ENCODE measurements at regions not wholly inside any gene's neighbourhood (a gene's known extent, or its start where the extent isn't known, plus 50 kb on each side); places are given as distances from the start of the nearest gene placed in this dataset.

DNA sequence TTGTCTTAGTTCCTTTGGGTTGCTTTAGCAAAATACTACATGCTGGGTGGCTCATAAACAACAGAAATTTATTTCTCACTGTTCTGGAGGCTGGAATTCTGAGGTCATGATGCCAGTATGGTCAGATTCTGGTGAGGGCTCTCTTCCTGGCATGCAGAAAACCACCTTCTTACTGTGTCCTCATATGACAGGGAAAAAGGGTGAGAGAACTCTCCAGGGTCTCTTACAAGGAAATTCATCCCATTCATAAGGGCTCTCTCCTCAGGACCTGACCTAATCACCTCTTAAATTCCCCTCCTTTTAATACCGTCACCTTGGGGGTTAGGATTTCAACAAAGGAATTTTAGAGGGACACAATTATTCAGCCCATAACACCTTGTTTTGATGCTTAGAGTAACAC, 243.1 kb upstream of the TNP1 start:
- FAIRE-seq (no peak), DNase-seq (ENCODE audit: low spot score) (no peak), ATAC-seq (no peak)
- H3K4me2 ChIP-seq (ENCODE audit: low read depth, low read length), result no peak overlapping the region
- H3K36me3 ChIP-seq (replicated peaks in 1 of 2; ENCODE audit: control insufficient read depth in 1 of 2, insufficient read depth in 2 of 2, low read length in 2 of 2), result no peaks in the 10 kb centered on the region
- no peak overlapping the region for H3K27ac ChIP-seq (ENCODE audit: extremely low read length, insufficient read depth, low read length)
- in situ Hi-C loops (cut with HindIII; ENCODE audit: extremely low pct_ligation_motif_present, low pct_unique_long_range_greater_than_20kb), result no loop called here
- H3K4me3 ChIP-seq (replicated peaks in 1 of 3; ENCODE audit: insufficient read depth in 1 of 3, low read depth in 2 of 3, low read length in 3 of 3), result no peak overlapping the region
- 5% methylated on average over 1 of the region's 1 CpG for WGBS (ENCODE audit: low lambda C conversion rate)
- H4K20me1 ChIP-seq (ENCODE audit: insufficient read depth, low read length), result no peaks in the 10 kb centered on the region
- TF ChIP-seq TEAD2 (CRISPR knock-in tag; IDR thresholded peaks at IDR 0.05) (no peak), HIC2 (CRISPR knock-in tag; IDR thresholded peaks at IDR 0.05; ENCODE audit: low read depth) (no peak), NRL (CRISPR knock-in tag; IDR thresholded peaks at IDR 0.05; ENCODE audit: borderline replicate concordance) (no peak), DRAP1 (CRISPR knock-in tag; IDR thresholded peaks at IDR 0.05) (no peak), SSRP1 (CRISPR knock-in tag; IDR thresholded peaks at IDR 0.05) (no peak)
- no peaks in the 10 kb centered on the region for H3K4me1 ChIP-seq (ENCODE audit: insufficient read depth, low read length)
- no peaks in the 10 kb centered on the region for H3K27me3 ChIP-seq (ENCODE audit: control insufficient read depth in 1 of 2, insufficient read depth in 2 of 2, low read length in 2 of 2)
- no TSS peak for BruUV-seq (replicated peaks)
- ChIA-PET CTCF (ENCODE audit: low intra/inter-chr PET ratio, low total read pairs) (no interaction called here), POLR2A (no interaction called here)
- no peak overlapping the region for H2AFZ ChIP-seq (ENCODE audit: low read length)
- no peaks in the 10 kb centered on the region for H3K79me2 ChIP-seq (ENCODE audit: insufficient read depth, low read length)
- H3K9me3 ChIP-seq (ENCODE audit: low read length), result no peaks in the 10 kb centered on the region
- intact Hi-C loops (cut with micrococcal nuclease; ENCODE audit: unreplicated experiment), result no loop called here
- no peak overlapping the region for H3K9ac ChIP-seq (ENCODE audit: insufficient read depth, low read depth, low read length)

DNA sequence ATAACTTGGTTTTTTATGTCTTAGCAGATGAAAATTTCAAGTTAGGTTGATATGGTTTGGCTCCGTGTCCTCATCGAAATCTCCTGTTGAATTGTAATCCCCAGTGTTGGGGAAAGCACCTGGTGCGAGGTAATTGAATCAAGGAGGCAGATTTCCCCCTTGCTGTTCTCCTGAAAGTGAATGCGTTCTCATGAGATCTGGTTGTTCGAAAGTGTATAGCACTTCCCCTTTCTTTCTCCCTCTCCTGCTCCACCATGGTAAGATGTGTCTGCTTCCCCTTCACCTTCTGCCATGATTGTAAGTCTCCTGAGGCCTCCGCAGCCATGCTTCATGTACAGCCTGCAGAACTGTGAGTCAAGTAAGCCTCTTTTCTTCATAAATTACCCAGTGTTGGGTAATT, 242.1 kb upstream of the TNP1 start:
- ChIA-PET CTCF (ENCODE audit: low intra/inter-chr PET ratio, low total read pairs) (no interaction called here), POLR2A (no interaction called here)
- no peaks in the 10 kb centered on the region for H3K79me2 ChIP-seq (ENCODE audit: insufficient read depth, low read length)
- H3K4me3 ChIP-seq (replicated peaks in 1 of 3; ENCODE audit: insufficient read depth in 1 of 3, low read depth in 2 of 3, low read length in 3 of 3), result no peak overlapping the region
- WGBS (ENCODE audit: low lambda C conversion rate), result 39% methylated on average over 6 of the region's 6 CpGs
- H3K27me3 ChIP-seq (ENCODE audit: control insufficient read depth in 1 of 2, insufficient read depth in 2 of 2, low read length in 2 of 2), result no peaks in the 10 kb centered on the region
- DNase-seq (ENCODE audit: low spot score), result no peak
- no peak overlapping the region for H3K9ac ChIP-seq (ENCODE audit: insufficient read depth, low read depth, low read length)
- in situ Hi-C loops (cut with HindIII; ENCODE audit: extremely low pct_ligation_motif_present, low pct_unique_long_range_greater_than_20kb), result no loop called here
- H3K36me3 ChIP-seq (replicated peaks in 1 of 2; ENCODE audit: control insufficient read depth in 1 of 2, insufficient read depth in 2 of 2, low read length in 2 of 2), result no peaks in the 10 kb centered on the region
- no peak overlapping the region for H3K4me2 ChIP-seq (ENCODE audit: low read depth, low read length)
- no peak for FAIRE-seq
- H2AFZ ChIP-seq (ENCODE audit: low read length), result no peak overlapping the region
- no peaks in the 10 kb centered on the region for H3K9me3 ChIP-seq (ENCODE audit: low read length)
- intact Hi-C loops (cut with micrococcal nuclease; ENCODE audit: unreplicated experiment), result no loop called here
- BruUV-seq (replicated peaks), result no TSS peak
- no peaks in the 10 kb centered on the region for H4K20me1 ChIP-seq (ENCODE audit: insufficient read depth, low read length)
- ATAC-seq, result no peak
- H3K27ac ChIP-seq (ENCODE audit: extremely low read length, insufficient read depth, low read length), result no peak overlapping the region
- no peaks in the 10 kb centered on the region for H3K4me1 ChIP-seq (ENCODE audit: insufficient read depth, low read length)
- TF ChIP-seq, protein P1, sequence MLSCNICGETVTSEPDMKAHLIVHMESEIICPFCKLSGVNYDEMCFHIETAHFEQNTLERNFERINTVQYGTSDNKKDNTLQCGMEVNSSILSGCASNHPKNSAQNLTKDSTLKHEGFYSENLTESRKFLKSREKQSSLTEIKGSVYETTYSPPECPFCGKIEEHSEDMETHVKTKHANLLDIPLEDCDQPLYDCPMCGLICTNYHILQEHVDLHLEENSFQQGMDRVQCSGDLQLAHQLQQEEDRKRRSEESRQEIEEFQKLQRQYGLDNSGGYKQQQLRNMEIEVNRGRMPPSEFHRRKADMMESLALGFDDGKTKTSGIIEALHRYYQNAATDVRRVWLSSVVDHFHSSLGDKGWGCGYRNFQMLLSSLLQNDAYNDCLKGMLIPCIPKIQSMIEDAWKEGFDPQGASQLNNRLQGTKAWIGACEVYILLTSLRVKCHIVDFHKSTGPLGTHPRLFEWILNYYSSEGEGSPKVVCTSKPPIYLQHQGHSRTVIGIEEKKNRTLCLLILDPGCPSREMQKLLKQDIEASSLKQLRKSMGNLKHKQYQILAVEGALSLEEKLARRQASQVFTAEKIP (CRISPR knock-in tag; IDR thresholded peaks at IDR 0.05; ENCODE audit: borderline replicate concordance), result no peak
- TF ChIP-seq CSRNP2 (CRISPR knock-in tag; conservative IDR thresholded peaks at IDR 0.05; ENCODE audit: low read depth), result no peak
- no peak for TF ChIP-seq HMG20A (CRISPR knock-in tag; IDR thresholded peaks at IDR 0.05; ENCODE audit: borderline replicate concordance)
- TF ChIP-seq AHR (CRISPR knock-in tag; IDR thresholded peaks at IDR 0.05), result no peak
- no peak for TF ChIP-seq ZNF30 (CRISPR knock-in tag; IDR thresholded peaks at IDR 0.05)
- no peak for TF ChIP-seq ZNF567 (CRISPR knock-in tag; IDR thresholded peaks at IDR 0.05; ENCODE audit: borderline replicate concordance)
- TF ChIP-seq SKI (IDR thresholded peaks at IDR 0.05; ENCODE audit: partially characterized antibody), result no peak
- no peak for TF ChIP-seq ZNF549 (CRISPR knock-in tag; IDR thresholded peaks at IDR 0.05)
